GM19238 (cell line): ENCODE measurements at regions not wholly inside any gene's neighbourhood (a gene's known extent, or its start where the extent isn't known, plus 50 kb on each side); places are given as distances from the start of the nearest gene placed in this dataset.

ENCODE experiments used
- DNase-seq: peaks from one replicate; pipeline ENCODE4 v3.0.0; 2011; ENCODE audit warnings: low spot score; ENCODE audit not compliant: insufficient read length

DNA sequence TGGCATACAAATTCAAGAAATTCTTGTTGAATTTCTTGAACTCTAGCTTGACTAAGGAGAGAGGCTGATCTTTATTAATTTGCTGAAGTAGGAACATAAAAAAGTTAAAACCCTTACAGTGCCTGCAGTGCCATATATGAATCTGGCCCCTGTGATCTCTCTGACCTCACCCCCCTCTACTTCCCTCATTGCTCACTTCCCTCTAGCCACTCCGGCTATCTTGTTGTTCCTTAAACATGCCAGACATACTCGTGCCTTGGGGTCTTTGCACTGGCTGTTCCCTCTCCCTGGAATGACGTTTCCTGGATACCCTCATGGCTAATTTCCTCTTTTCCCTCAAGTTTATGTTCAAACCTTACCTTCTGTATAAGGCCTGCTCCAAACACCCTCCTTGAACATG lies 246.3 kb upstream of the SIX2 start:
- DNase-seq, result no peak

DNA sequence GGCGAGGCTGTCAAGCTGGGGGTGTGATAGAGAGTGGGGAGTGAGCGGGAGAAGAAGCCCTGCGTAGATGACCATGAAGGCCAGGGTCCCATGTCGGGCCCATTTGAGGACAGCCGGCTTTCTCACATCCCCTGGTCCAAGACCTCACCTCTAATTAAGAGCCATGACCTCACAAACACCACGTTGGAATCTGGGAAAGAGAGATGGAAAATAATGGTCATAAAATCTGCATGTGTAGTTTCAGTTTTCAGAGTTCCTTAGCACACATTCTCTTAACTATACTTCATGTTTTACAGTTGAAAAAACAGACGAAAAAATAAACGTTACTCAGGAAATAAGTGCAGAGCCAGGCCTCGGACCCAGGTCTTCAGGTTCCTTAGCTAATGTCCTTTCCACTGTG lies 244.8 kb upstream of the SIX2 start:
- no peak for DNase-seq

DNA sequence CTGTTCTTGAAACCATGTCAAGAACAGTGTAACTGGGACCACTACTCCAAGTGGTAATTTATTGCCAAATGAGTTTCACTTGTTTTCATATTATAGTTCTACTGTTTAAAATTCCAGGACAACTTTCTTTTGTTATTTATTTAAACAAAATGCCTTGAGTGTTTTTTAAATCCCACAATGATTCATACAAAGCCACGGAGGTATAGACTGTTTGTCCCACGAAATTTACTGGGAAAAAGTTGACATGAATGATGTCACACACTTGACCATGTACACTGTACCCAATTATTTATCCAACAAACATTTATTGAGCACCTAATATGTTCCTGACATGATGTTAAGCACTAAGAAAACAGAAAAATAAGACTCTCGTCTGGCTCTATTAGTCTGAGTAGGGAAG lies 243.9 kb upstream of the SIX2 start:
- no peak for DNase-seq

DNA sequence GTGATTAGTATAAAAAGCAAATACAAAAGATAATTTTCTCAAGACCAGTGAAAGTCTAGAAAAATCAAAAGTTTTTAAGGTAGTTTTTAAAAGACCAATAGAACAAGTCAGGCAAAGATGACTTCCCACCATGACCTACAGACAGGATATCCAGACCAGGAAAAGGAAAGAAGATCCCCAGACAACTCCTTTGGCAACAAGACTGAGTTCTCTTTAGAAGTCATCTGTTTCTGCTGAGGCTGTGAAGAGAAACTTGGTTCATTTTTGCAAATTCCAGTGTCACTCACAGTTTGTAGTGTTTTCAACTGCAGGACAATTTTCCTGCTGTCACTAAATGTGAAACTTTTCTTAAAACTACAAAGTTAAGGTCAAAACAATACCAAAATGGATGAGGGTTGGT lies 240.9 kb upstream of the SIX2 start:
- no peak for DNase-seq

DNA sequence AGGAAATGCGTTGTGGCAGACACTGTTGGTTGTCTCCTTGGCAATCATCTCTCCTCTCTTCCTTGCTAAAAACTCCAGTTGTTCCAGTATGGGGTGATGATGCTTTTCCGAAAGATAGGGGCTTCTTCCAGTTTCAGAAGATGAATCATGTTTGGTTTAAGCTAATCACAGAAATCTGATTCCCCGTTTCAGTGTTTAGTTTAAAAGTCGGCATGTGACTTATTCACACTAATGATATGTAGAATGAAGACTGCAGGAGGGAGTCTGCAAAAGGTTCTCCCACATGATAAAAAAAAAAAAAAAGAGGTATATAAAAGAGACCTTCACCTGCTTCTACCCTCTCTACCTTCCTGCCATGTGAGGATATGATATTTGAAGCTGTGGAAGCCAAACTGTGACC lies 239.0 kb upstream of the SIX2 start:
- DNase-seq, result no peak

DNA sequence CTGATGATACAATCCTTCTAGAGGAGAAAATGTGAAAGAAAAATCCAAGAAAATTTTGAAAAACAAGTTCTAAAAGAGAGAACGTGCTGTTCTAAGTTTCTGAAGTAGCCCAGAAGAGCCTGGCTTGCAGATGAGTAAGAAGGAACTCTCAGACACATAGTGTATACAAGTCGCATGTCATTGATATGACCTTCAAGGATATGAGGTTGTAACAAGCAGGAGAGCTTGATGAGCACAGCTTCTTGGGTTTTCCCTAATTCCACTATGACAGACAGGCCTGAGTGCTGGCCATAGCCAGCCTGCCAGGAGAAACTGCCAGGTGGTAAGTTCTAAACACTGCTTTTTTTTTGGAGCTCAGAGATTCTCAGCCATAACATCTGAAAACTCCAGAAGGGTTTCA lies 235.7 kb upstream of the SIX2 start:
- no peak for DNase-seq

DNA sequence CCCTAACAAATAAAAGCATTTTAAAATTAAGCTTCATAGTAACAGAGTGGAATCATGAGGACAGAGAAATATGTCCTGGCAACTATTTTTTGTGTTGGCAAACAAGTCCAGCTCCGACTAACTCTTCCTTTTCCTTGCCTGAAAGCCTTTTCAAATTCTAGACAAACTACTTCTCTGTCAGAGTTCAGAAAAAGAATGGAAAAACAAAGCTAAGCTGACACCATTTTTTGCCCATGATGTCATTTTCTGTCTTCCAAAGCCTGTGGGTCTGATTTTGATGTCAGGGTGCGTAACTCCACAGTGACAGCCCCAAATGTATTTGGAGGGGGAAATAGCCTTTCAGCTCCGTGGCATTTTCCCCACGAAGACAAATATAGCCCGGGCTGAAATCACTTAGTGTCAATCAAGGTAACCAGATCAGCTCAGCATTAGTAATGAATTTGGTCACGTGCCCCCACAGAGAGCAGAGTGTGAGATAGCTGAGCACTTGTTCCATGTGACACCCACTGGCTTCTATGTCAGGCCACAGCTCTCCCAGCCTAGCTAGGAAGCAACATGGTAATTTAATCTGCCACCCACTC lies 233.0 kb upstream of the SIX2 start:
- DNase-seq, result no peak

DNA sequence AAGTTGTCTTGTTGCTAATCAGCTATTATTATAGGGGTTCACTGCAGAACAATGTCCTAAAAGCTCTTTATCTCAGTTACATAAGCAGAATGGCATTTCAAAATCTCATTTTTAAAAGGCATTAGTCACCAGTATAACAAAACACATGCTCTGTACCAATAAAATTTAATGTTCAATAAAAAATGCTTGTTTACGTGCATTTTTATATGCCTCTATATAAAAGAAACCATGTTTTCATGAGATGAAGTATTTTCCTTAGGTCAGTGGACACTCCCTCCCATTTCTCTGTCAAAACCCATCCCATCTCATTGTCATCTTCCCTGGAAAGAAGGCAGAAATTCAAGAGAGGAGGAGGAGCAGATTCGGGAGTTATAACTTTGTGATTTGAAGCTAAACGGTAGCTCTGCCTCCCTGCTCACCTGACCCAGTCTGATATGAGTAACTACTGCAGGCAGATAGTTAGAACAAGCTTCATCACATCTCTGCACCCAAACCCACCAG lies 231.9 kb upstream of the SIX2 start:
- no peak for DNase-seq

DNA sequence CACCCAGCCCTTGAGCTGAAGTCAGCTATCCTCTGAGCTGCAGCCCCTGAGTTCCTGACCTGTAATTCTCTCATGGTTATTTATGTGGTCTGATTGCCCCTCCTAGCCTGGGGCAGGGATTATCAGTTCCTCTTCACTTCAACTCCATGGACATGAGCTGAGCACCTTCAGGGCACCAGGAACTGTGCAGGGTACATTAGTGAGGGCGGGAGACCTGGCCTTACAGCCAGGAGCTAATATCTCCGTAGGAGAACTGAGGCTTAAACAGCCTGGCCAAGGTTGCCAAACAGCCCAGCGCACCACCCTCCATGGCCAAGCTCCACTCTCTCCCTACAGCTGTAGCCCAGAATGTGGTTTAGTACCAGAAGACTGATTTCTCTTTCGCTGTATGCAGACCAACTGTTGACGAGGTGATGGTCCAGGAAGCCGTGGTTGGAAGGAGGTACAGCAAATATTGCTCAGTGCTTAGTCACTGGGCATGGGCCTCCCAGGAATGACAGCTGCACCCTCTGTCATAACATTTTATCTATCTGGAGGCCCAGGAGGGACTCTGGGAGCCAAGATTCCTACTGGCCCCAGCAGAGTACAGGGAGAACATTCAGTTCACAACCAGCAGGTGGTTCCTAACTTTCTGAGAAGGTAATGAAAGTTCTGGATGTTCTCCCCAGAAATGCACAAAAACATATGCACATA lies 228.7 kb upstream of the SIX2 start:
- no peak for DNase-seq

DNA sequence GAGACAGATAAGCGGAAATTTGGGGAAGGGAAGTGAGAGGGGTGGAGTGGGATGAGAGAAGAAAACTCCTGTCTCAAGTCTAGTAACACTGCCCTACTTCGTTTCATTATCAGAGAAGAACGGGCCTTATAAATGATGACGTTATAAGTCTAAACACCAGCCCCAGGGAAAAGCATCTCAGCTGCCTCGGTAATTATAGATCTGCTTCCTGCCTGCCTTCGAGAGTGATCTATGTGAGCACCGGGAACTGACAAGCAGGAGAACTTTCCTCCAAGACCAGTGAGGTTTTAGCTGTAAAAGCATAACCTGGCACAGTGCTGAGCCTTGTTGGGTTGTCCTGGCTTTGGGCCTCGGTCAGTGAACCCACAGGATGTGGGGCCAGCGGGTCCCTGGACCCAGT lies 227.9 kb upstream of the SIX2 start:
- no peak for DNase-seq

DNA sequence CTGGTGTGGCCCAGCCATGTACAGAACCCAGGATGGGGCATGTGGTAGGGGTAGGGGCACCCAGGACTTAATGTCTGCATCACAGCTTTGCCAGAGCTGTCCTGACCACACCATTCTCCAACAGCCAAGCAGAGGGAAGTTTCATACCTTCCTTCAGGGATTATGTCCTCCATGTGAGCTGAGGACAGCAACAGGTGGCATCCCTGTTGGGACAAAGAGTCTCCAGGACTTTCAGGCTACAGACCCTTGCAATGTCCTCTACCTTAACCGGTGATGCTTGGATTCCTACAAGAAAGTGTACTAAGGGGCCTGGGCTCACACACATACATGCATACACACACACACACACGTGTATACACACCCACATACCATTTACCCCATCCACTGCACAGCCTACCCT lies 227.0 kb upstream of the SIX2 start:
- DNase-seq, result no peak

DNA sequence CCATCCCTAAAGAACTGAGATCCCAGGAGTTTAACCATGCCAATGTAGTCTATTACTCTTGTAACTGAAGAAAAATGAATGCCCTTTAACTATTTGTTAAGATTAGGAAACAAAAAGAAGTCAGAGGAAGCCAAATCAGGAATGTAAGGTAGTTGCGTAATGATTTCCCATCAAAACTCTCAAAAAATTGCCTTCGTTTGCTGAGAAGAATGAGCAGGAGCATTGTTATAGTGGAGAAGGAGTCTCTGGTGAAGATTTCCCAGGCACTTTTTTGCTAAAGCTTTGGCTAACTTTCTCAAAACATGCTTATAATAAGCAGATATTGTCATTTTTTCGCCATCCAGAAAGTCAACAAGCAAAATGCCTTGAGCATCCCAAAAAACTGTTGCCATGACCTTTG lies 224.0 kb upstream of the SIX2 start:
- DNase-seq, result no peak

DNA sequence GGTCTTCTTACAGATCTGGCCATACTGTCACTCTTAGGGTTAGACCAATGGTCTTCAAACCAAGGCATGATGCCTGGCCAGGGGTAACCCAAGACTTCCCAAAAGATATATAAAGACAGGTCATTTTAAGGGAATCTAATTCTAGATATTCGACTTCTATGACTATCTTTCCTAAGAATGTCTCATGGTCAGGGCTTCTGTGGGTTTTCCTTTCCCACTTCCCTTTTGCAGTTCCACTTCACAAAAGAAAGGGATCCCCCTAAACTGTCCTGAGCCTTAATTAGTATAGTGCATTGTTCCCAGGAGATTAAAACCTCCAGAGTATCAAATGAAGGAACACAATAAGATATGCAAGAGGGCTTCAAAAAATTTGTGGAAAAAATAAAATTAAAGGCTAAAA lies 223.6 kb upstream of the SIX2 start:
- no peak for DNase-seq

DNA sequence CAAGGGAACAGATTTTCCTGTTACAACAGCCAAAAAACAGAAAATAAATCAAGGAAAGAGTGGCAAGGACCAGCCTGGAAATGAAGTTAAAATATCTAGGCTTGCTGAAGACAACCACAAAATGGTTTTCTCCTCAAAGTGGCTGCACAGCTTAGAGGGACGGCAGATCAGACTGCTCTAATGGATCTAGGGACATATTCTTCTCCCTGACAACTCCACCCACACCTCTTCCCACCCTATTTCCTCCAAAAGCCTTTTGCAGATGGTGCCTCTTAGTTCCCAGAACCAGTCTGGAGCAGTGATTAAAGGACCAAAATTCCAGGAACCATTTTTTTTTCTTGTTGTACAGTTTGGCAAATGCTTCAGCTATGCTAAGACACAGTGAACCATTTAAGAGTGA lies 220.2 kb upstream of the SIX2 start:
- no peak for DNase-seq

DNA sequence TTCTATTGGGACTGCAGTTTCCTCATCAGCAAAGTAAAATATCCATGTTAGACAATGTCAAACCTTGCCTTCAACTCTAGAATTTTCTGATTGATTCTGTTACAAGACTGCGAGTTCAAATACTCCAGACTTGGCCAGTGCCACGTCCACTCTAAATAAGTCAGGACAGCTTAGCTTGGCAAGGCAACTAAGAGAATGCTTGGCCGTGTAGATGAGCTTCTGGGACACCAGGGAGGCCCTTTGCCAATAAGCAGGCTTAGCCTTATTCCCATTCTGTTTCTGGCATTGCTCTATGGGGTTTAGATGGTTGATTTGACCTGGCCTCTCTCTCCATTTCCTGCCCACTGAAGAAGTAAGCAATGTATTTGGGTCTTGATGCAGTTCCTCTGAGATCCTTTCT lies 218.1 kb upstream of the SIX2 start:
- no peak for DNase-seq

DNA sequence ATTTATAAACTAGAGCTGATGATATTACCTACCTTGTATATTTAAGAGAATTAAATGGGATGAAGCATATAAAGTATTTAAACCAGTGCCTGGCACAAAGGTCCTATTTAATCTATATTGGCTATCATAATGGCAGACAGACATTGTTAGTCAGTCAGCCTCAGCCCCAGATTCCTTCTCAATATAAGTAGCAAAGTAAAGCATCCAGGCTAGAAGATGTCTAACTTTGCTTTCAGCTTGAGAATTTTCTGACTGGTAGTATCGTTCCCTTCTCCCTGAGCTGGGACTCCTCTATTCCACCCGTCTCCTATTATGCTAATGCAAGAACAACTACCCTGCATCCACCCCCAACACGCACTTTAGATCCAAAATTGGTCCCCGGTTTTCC lies 215.7 kb upstream of the SIX2 start:
- DNase-seq, result no peak

DNA sequence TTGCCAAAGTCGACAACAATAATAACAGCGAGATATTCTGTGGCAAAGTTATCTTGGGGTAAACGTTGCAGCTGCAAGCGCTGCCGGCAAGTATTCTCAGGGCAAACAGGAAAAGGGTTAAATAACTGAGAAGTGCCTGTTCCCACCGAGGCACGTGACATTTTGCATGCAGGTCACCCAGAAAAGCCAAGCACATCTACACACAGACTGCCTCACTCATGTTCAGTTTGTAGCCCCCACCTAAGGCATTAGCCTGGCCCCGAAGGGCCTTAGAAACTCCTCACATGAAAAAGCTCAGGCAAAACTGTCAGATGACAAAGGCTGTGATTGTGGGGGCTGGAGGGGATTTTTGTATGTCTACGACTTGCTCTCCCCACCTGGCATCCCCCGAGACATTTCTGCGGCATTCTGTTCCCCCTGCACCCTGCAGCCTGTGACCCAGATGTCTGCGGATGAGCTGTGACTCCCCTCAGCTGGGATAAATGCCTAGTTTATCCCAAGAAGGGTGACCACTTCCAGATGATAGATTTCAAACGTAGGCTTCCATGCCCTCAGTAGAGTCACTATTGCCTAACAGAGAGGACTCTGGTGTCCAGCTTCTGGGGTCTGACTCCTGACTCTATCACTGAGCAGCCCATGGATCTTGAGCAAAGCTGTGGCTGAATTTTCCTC lies 215.2 kb upstream of the SIX2 start:
- no peak for DNase-seq

DNA sequence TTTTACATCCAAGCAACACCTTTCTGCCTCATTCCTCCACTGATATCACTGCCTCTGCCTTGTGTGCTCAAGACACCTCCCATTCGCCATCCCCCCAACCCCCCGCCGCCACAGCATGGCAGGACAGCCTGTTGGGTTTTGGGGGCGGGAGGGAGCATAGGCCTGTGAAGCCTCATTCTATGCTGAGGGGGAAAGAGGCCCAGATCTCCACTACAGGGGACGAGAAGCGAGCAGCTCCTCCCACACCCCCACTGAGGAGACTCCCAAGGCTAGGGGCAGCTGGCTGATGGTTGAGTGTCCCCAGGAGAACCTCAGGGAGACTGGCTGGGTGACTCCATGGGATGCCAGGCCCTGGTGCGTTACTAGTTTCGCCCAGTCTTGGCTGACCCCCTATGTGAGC lies 214.3 kb upstream of the SIX2 start:
- DNase-seq, result no peak

DNA sequence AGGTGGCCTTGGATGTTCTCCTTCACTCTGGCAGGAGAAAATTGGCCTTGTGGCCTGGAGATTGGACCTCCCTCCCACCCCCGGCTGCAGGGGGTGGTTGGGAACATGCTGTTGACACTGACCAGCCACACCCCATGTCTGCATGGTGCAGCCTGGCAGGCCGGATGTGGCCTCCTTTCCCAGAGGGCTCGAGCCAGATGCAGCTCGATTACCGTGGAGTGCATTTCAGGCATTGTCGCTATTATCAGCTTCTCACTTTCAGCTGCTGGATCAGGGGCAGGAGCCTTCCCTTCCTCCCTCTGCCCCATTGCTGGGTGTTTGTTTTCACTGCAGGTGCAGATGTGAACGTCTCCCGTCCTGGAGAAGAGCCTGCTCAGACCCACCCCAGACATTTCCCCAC lies 211.0 kb upstream of the SIX2 start:
- DNase-seq, result no peak

DNA sequence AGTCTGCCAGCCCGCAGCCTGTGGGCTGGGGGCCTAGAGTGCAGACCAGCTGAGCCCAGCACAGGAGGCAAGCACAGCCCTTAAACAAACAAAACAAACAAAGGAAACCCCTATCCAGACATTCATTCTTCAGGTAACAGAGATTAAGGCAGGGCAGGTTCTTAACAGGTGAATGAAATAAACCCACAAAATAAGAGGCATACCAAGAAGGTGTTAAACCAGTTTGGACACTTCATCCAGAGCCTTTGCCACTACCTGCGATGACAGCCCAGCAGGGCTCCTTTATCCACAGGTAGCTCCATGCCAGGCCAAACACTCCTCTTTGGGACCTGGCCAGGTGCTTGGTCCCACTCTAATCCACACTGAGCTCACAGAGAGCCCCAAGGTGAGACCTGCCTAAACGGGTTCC lies 209.7 kb upstream of the SIX2 start:
- no peak for DNase-seq

DNA sequence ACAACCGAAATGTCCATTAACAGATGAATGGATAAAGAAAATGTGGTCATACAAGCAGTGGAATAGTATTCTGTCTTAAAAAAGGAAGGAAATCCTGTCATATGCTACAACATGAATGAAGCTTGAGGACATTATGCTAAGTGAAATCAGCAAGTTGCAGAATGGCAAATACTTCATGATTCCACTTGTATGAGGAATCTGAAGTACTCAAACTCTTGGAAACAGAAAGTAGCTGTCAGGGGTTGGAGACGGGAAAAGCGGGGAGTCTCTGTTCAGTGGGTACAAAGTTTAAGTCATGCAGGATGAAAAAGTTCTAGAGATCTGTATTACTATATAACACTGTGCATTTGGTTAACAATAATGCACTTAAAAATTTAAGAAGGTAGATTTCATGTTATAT lies 209.0 kb upstream of the SIX2 start:
- DNase-seq, result no peak

DNA sequence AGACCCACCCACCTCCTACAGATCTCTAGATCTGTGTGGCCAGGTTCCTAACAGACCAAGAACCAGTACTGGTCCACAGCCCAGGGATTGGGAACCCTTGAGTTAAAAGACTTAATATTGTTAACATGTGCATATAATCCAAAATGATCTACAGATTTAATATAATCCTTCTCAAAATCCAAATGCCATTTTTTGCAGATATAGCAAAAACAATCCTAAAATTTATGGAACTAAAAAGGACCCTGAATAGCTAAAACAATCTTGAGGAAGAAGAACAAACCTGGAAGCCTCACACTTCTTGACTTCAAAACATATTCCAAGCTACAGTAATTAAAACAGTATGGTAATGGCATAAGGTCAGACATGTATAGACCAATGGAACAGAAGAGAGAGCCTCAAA lies 206.9 kb upstream of the SIX2 start:
- no peak for DNase-seq

DNA sequence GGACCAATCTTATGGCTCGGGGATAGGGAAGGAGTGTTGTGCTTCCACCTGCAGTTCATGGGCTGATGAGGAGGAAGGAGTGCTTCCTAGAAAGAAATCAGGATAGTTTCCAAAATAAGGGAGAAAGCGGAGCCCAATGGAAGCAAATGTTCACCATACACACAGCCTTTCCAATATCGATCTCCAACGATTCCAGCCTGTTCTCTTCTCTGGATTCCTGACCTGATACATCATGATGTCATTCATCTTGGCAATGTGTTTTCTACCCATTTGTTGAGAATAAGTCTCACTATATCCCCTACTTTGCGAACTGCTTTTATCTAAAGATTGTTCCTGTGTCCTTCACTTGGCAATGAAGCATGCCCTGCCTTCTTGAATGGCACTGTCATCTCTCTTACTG lies 205.3 kb upstream of the SIX2 start:
- no peak for DNase-seq
